WI38 (cell line): ENCODE measurements at regions not wholly inside any gene's neighbourhood (a gene's known extent, or its start where the extent isn't known, plus 50 kb on each side); places are given as distances from the start of the nearest gene placed in this dataset.
"Not testable (repeated sequence)": the region's sequence is repeated elsewhere in the genome, so short reads cannot be mapped to it uniquely, and the experiment has no call there.

ENCODE experiments used
- H3K4me3 ChIP-seq: 2 replicates; pipeline ENCODE4 v1.5.1; 2011; ENCODE audit warnings: low read depth, mild to moderate bottlenecking, control low read depth, low read length
- CTCF ChIP-seq: IDR thresholded peaks from 2 replicates; pipeline ENCODE4 v1.5.1; 2012; ENCODE audit warnings: low read depth, mild to moderate bottlenecking, control low read depth, low read length

- no peak for TF ChIP-seq CTCF
- no peak overlapping the region for H3K4me3 ChIP-seq
Observed at GRCh38 chr12:61291647-61292046, 968.6 kb upstream of the USP15 start.

GRCh38 chr12:61294011-61294410 is 966.2 kb upstream of the USP15 start:
- not testable (repeated sequence) for H3K4me3 ChIP-seq

GRCh38 chr12:61301817-61302216 is 958.4 kb upstream of the USP15 start:
- no peak overlapping the region for H3K4me3 ChIP-seq
- TF ChIP-seq CTCF, result no peak

- no peak for TF ChIP-seq CTCF
- no peak overlapping the region for H3K4me3 ChIP-seq
Observed at GRCh38 chr12:61302282-61302681, 957.9 kb upstream of the USP15 start.

GRCh38 chr12:61308220-61308619 is 952.0 kb upstream of the USP15 start:
- no peak for TF ChIP-seq CTCF
- no peak overlapping the region for H3K4me3 ChIP-seq

GRCh38 chr12:61311413-61311812 is 948.8 kb upstream of the USP15 start:
- no peak overlapping the region for H3K4me3 ChIP-seq
- TF ChIP-seq CTCF, result no peak

GRCh38 chr12:61348871-61349270 is 911.3 kb upstream of the USP15 start:
- no peak for TF ChIP-seq CTCF
- H3K4me3 ChIP-seq, result no peak overlapping the region

- no peak for TF ChIP-seq CTCF
- no peak overlapping the region for H3K4me3 ChIP-seq
Observed at GRCh38 chr12:61355105-61355504, 905.1 kb upstream of the USP15 start.
